ENCODE measurements at regions not wholly inside any gene's neighbourhood (a gene's known extent, or its start where the extent isn't known, plus 50 kb on each side); places are given as distances from the start of the nearest gene placed in this dataset.
"Not testable (repeated sequence)": the region's sequence is repeated elsewhere in the genome, so short reads cannot be mapped to it uniquely, and the experiment has no call there.

DNA sequence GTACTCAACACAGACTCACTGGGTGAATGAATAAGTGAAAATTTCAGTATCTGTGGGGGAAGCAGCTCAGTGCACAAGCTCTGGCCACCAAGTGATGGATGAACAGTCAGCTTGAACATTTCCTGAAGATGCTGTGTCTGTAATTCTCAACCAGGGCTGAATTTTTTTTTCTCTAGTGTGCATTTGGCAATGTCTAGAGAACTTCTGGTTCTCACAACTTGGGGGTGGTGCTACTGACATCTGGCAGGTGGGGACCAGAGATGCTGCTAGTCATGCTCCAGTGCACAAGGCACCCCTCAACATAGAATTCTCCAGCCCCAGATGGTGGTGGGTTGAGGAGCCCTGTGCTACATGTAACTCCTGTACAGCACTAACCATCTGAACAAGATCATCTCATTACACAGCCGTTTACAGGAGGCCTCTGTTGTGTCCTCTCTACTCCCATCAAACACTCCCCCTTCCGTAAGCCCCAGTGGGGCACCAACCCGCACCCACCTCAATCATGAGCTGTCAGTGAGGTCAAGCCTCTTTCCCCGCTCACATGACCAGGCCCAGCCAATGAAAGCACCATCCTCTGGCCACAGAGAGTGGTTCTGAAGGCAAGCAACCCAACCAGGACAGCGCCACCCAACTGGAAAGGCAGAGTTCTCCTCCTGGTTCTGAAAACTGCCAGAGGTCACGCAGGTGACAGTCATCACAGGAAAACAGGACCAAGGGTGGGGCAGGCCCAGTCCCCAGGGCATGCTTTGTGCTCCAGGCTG is 103.9 kb upstream of the PMEPA1 start:
- DNase-seq = no peak

GRCh38 chr20:57812632-57813031 is 102.8 kb upstream of the PMEPA1 start:
- not testable (repeated sequence) for DNase-seq

GRCh38 chr20:57811374-57812020 is 101.7 kb upstream of the PMEPA1 start:
- DNase-seq = no peak

- DNase-seq = no peak
Observed at GRCh38 chr20:57810511-57811373, 100.9 kb upstream of the PMEPA1 start.

DNA sequence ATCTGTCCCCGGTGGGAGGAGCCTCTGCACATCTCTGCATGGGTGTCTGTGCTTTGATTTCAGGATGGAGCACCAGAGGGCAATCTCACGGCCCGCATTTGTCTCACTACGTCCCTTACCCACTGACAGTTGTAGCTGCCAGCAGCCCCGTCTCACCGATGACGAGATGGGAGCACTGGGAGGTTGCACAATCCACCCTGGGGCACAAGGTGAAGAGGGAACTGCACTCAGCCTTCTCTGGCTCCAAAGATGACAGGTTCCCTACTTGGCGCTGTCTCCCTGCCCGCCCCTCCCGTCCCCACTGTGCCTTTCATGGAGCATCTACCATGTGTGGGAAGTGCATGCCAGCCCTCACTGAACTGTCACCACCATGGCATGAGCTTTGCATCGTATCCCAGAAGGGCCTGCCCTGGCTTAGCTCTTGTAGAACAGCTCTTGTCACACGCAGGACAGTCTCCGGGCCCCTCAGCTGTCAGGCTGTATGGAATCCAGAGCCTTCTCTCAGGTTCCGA is 99.9 kb upstream of the PMEPA1 start:
- DNase-seq = no peak

DNA sequence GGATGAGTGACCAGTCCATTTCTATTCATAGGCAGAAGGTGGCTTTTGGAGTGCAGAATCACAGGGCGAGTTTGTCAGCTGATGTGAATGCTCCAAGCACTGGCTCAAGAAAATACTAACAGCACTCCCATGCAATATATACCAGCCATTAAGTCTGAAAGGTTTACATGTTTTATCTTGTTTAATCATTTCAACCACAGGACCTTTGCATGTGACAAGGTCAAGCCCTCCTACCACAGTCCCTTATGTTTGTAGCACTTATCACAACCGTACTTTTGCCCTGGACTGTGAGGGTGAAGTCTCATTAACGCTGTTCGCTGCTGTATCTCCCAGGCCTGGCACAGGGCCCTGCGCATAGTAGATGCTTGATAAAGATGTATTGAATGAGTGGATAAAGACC is 99.3 kb upstream of the PMEPA1 start:
- no peak for DNase-seq

- DNase-seq = no peak
Observed at GRCh38 chr20:57808264-57809070, 98.7 kb upstream of the PMEPA1 start.

DNA sequence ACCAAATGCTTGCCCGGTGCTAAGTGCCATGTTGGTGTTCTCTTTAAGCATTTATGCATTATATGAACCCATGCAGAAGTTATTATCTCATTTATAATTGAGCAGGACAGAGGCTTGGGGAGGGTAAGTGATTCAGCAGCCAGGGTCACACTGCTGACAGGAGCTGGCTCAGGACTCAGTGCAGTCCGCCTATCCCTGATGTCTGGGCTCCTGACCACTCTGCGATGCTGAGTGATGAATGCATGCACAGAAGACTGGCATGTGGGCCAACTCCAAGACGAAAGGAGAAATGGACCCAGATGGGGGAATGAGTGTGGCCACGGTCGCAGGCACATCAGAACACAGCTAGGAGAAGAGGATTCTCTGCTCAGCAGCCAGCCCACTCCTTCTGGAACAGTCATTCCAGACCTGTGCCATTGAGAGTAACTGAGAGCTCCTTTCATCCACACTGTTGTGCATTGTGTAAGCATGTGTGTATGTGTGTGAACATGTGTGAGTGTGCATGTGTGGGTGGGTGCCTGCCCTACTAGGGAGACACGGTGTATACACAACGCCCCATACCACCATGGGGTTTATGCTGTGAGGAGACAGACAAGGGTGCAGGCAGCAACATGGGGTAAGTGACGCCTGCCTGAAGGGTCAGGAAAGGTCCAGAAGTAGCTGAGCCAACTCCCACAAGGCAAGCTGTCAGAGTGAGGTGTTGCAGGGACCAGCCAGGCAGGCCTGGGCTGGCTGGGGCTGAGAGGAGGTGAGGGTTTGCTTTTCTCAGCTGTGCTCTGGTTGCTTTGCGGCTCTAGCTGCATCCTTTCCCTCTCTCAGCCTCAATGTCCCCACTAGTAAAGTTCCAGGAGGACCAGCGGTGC is 97.8 kb upstream of the PMEPA1 start:
- no peak for DNase-seq

DNA sequence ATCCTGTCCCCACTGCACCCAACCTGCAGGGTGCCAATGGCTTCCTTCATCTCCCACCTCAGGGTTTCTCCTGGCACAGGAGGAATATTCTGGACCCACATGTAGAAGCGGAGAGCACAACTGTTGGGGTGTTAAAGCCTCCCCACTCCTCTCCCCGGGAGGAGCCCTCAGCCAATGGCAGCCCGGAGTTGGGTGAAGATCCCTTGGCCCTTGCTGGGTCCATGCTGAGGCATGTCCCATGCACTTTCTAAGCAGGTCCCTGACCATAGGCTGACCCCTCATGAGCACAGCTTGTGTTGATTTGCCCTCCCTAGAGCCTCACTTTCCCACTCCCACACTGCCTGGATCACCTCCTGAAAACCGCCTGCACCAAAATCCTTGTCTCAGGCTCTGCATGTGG is 97.2 kb upstream of the PMEPA1 start:
- DNase-seq = no peak

- no peak for DNase-seq
Observed at GRCh38 chr20:57806476-57806875, 96.7 kb upstream of the PMEPA1 start.

- DNase-seq = no peak
Observed at GRCh38 chr20:57805747-57806146, 95.9 kb upstream of the PMEPA1 start.

- DNase-seq = no peak
Observed at GRCh38 chr20:57804470-57805250, 94.8 kb upstream of the PMEPA1 start.

DNA sequence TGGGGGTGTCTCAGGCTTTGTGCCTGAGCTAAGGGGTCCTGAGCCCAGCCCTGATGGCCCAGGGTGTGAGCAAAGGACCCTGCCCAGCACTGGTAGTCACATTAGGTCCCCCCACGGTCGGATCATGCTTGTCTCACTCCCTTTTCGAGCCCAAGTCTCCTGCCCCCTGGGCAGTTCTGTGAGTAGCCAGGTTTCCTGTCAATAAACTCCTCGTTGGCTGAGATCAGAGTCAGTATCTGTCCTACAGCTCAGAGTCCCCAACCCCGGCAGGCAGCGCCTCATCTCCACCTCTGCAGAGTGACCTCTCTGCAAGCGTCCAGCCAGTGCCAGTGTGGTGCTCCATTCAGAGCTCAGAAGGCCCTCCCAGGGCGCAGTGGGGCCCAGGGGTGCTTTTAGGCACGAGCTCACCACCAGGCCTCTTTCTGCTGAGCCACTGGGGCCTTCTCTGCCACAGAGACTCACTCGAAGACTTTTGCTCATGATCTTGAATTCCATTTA is 93.7 kb upstream of the PMEPA1 start:
- DNase-seq = no peak

DNA sequence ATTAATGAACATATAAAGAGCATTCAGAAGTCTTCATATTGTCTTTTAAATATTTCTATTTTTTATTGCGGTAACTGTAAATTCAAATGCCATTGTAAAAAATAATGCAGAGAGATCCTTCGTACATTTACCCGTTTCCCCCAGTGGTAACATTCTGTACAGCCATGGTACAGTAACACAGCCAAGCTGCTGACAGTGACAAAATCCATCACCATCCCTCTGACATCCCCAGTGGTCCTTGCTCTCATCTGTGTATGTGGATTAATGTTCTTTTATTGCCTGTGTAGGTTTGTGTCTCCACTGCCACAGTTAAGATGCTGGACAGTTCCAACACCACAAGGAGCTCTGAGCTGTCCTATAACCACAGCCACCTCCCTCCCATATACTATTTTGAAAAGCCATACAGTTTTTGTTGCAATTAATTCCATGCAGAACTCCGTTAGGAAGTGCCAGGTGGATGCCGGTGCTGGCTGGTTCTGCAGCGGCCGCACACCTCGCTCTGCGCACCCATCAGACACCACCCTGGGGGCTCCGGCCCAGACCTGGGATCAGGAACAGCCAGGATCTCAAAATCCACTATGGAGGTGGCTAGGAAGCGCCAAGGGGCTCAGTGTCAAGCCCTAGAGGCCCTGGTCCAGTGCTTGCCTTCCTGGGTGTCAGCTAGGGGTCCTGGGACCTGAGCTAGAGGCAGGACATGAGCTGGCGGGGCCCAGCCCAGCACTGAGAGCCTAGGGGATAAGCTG is 93.1 kb upstream of the PMEPA1 start:
- DNase-seq = no peak

- no peak for DNase-seq
Observed at GRCh38 chr20:57801581-57801980, 91.8 kb upstream of the PMEPA1 start.

DNA sequence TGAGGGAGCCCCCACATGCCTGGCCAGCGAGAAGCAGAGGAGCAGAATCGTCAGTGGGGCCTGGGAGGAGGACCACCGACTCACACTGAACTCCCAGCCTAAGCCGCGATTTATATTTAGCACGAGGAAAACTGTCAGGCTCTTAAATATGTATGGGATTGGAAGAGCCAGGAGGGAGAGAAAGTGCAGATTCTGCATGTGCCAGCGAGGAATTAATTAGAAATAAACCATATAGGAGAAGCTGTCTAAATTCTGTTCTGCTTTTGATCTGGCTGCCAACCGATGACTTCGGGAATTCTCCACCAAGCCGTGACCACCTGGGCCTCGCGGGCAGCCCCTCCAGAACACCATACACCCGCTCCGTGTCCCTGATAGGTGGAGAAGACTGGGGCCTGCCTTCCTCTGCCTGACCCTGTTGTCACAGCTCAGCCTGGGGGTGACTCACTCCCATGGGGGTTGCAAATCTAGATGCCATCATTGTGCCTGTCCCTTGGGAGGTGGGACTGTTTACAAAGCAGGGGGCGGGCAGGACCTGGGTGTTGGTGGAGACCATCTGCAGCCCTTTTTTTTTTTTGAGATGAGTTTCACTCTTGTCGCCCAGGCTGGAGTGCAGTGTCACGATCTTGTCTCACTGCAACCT is 91.1 kb upstream of the PMEPA1 start:
- no peak for DNase-seq

GRCh38 chr20:57797401-57797800 is 87.6 kb upstream of the PMEPA1 start:
- DNase-seq = no peak

DNA sequence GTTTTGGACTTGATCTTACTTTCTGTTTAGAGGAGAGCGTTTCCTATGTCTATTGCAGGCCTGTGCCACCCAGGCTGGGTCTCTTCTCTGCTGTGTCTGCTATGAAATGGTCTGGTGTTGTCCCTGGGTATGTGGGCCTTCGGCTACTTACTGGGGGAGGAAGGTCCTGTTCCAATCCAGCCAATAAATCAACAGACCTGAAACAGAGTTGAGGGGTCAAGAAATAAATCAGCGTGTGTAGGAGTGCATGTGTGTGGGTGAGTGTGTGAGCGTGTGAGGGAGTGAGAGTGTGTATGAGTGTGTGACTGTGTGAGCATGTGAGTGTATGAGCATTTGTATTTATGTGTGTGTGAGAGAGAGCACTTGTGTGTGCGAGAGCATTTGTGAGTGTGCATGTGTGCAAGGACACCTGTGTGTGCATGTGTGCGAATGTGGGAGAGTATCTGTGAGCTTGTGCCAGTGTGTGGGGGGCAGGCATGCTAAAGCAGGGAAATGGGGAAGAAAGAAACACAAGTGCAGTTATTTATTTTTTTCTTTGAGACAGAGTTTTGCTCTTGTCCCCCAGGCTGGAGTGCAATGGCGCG is 86.3 kb upstream of the PMEPA1 start:
- no peak for DNase-seq

DNA sequence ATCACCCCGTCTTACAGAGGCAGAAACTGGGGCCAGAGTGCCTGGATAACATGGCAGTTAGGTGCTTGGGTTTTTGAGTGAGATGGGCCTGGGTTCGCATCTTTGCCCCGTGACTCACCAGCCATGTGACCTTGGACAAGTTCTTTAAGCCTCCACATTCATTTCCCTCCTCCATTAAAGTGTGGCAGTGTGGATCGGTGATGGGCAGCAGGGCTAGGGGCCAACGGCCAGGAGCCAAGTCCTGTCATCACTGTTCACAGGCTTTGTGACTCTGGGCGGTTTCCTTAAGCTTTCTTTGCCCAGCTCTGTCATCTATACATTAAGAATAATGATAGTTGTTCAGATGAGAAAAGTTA is 85.5 kb upstream of the PMEPA1 start:
- DNase-seq = no peak

Data from NCI-H187 (cell line).